ENCODE measurements at regions not wholly inside any gene's neighbourhood (a gene's known extent, or its start where the extent isn't known, plus 50 kb on each side); places are given as distances from the start of the nearest gene placed in this dataset.

- DNase-seq = no peak
These were observed 338.7 kb upstream of the PDE4D start for GRCh38 chr5:60232036-60232795.

GRCh38 chr5:60230456-60230855 is 336.9 kb upstream of the PDE4D start:
- no peak for DNase-seq

- DNase-seq = no peak
These were observed 336.2 kb upstream of the PDE4D start for GRCh38 chr5:60229691-60230185.

GRCh38 chr5:60228676-60229075 is 335.1 kb upstream of the PDE4D start:
- no peak for DNase-seq

GRCh38 chr5:60226128-60226527 is 332.6 kb upstream of the PDE4D start:
- no peak for DNase-seq

GRCh38 chr5:60223342-60223741 is 329.8 kb upstream of the PDE4D start:
- DNase-seq = no peak

GRCh38 chr5:60219921-60220320 is 326.4 kb upstream of the PDE4D start:
- no peak for DNase-seq

GRCh38 chr5:60210810-60211209 is 317.3 kb upstream of the PDE4D start:
- DNase-seq = no peak

GRCh38 chr5:60209146-60209840 is 315.8 kb upstream of the PDE4D start:
- no peak for DNase-seq

- DNase-seq = no peak
These were observed 315.2 kb upstream of the PDE4D start for GRCh38 chr5:60208716-60209115.

GRCh38 chr5:60207040-60207439 is 313.5 kb upstream of the PDE4D start:
- no peak for DNase-seq

- no peak for DNase-seq
These were observed 312.7 kb upstream of the PDE4D start for GRCh38 chr5:60206234-60206633.

GRCh38 chr5:60205071-60205470 is 311.5 kb upstream of the PDE4D start:
- no peak for DNase-seq

- DNase-seq = no peak
These were observed 303.0 kb upstream of the PDE4D start for GRCh38 chr5:60196385-60197113.

- no peak for DNase-seq
These were observed 302.0 kb upstream of the PDE4D start for GRCh38 chr5:60195551-60195950.

- no peak for DNase-seq
These were observed 301.6 kb upstream of the PDE4D start for GRCh38 chr5:60195083-60195482.

- no peak for DNase-seq
These were observed 291.9 kb upstream of the PDE4D start for GRCh38 chr5:60185231-60186099.

GRCh38 chr5:60184606-60185005 is 291.1 kb upstream of the PDE4D start:
- no peak for DNase-seq

GRCh38 chr5:60183881-60184280 is 290.4 kb upstream of the PDE4D start:
- DNase-seq = no peak

- DNase-seq = no peak
These were observed 284.6 kb upstream of the PDE4D start for GRCh38 chr5:60178101-60178500.

GRCh38 chr5:60177596-60177995 is 284.1 kb upstream of the PDE4D start:
- DNase-seq = no peak

GRCh38 chr5:60173667-60174066 is 280.1 kb upstream of the PDE4D start:
- no peak for DNase-seq

GRCh38 chr5:60163762-60164161 is 270.2 kb upstream of the PDE4D start:
- no peak for DNase-seq
